K562 (cell line): ENCODE measurements at regions not wholly inside any gene's neighbourhood (a gene's known extent, or its start where the extent isn't known, plus 50 kb on each side); places are given as distances from the start of the nearest gene placed in this dataset.

ENCODE experiments used
- ATAC-seq: fragments of 200-7000 bp; cut with Tn5 transposase; 3 replicates; pipeline ENCODE4 v1.9.1; 2020; ENCODE audit warnings: moderate library complexity
- BruUV-seq: library from RNA; stranded (reverse); fragments of 400-500 nt; replicated peaks from 2 replicates; lab custom pipeline; 2021; lab: Mats Ljungman, UMichigan
- CTCF ChIA-PET: fragments of 300-600 bp; formaldehyde crosslinking; extraction: SDS; loops from one replicate; lab custom pipeline; 2021; ENCODE audit warnings: low intra/inter-chr PET ratio; lab: Yijun Ruan, JAX
- POLR2A ChIA-PET: fragments of 300-600, 350-650 bp; sonication (Branson Sonifier 250); formaldehyde crosslinking; extraction: SDS; loops from one replicate; lab custom pipeline; 2021; ENCODE audit warnings: antibody characterized with exemption, inconsistent platforms; lab: Yijun Ruan, JAX
- DNase-seq, 4 experiments: peaks; one replicate each; pipeline versions ENCODE4 v3.0.0 to v3.0.0-alpha.2; 2011 to 2018; ENCODE audit warnings: low spot score in 3 of 4, mixed read lengths in 3 of 4; ENCODE audit errors: extremely low read depth in 1 of 4
- FAIRE-seq: peaks from 2 replicates; lab custom pipeline; 2011; peaks lifted over from hg19 to GRCh38; lab: Jason Lieb, UNC
- H2AFZ ChIP-seq: 2 replicates; pipeline ENCODE4 v1.6.0; 2011; ENCODE audit warnings: low read depth, low read length, control low read depth, inconsistent platforms
- H3K27ac ChIP-seq: fragments of 200-600 bp; 3 replicates; pipeline ENCODE4 v1.8.0; 2011; ENCODE audit warnings: low read depth, mild to moderate bottlenecking, control low read depth, inconsistent platforms, low read length, moderate library complexity, mixed read lengths; ENCODE audit errors: extremely low read depth
- H3K27me3 ChIP-seq, 2 experiments: fragments of 300-600 bp in 1 of 2; 2 replicates in 1 of 2; 3 replicates in 1 of 2; pipeline versions ENCODE4 v1.6.0 to v1.8.0; 2011; ENCODE audit warnings: inconsistent platforms in 2 of 2, low read length in 2 of 2, mild to moderate bottlenecking in 1 of 2, mixed read lengths in 1 of 2, moderate library complexity in 1 of 2; ENCODE audit not compliant: control insufficient read depth in 2 of 2, insufficient read depth in 2 of 2
- H3K36me3 ChIP-seq: fragments of 300-600 bp; 3 replicates; pipeline ENCODE4 v1.8.0; 2011; ENCODE audit warnings: mild to moderate bottlenecking, low read length, inconsistent platforms; ENCODE audit not compliant: control insufficient read depth, insufficient read depth
- H3K4me1 ChIP-seq, 2 experiments: fragments of 200-600 bp in 1 of 2; replicated peaks in 1 of 2; 2 replicates in 1 of 2; 3 replicates in 1 of 2; pipeline versions ENCODE4 v1.5.1 to v1.8.0; 2011; ENCODE audit warnings: inconsistent platforms in 2 of 2, low read length in 2 of 2, mild to moderate bottlenecking in 1 of 2, mixed read lengths in 1 of 2, moderate library complexity in 1 of 2; ENCODE audit not compliant: control insufficient read depth in 2 of 2, insufficient read depth in 2 of 2
- H3K4me2 ChIP-seq: 2 replicates; pipeline ENCODE4 v1.6.1; 2011; ENCODE audit warnings: low read length, control low read depth, inconsistent platforms, mixed read lengths; ENCODE audit not compliant: insufficient read depth
- H3K4me3 ChIP-seq: fragments of 200-600 bp; sonication (generic), shearing (Covaris generic); 2 replicates; pipeline ENCODE4 v1.5.1; 2016; ENCODE audit warnings: control low read depth, inconsistent platforms
- H3K79me2 ChIP-seq: fragments of 200-600 bp; 3 replicates; pipeline ENCODE4 v1.8.0; 2011; ENCODE audit warnings: low read length, inconsistent platforms; ENCODE audit not compliant: control insufficient read depth, insufficient read depth
- H3K9ac ChIP-seq, 2 experiments: 2 replicates each; pipeline versions ENCODE4 v1.6.0 to v1.6.1; 2011; ENCODE audit warnings: low read depth in 2 of 2, low read length in 2 of 2, control low read depth in 1 of 2, inconsistent platforms in 1 of 2, mild to moderate bottlenecking in 1 of 2, mixed read lengths in 1 of 2; ENCODE audit not compliant: insufficient read depth in 1 of 2
- H3K9me1 ChIP-seq: one replicate; pipeline ENCODE4 v1.6.0; 2011; ENCODE audit warnings: inconsistent platforms, mild to moderate bottlenecking, low read length, moderate library complexity; ENCODE audit not compliant: control insufficient read depth, insufficient read depth
- H3K9me3 ChIP-seq: replicated peaks from 2 replicates; pipeline ENCODE4 v1.5.1; 2011; ENCODE audit warnings: low read depth, low read length, inconsistent platforms; ENCODE audit not compliant: control insufficient read depth, insufficient read depth
- H4K20me1 ChIP-seq: replicated peaks from 2 replicates; pipeline ENCODE4 v1.6.1; 2011; ENCODE audit warnings: low read length, inconsistent platforms, mixed read lengths; ENCODE audit not compliant: control insufficient read depth, insufficient read depth
- BRD4 ChIP-seq: fragments of 200-600 bp; sonication (generic); IDR thresholded peaks from 2 replicates; pipeline ENCODE4 v1.6.1; 2017; ENCODE audit warnings: inconsistent platforms
- DDX20 ChIP-seq: fragments of 450-650 bp; IDR thresholded peaks from 2 replicates; pipeline ENCODE4 v1.6.1; 2016; ENCODE audit warnings: missing genetic modification characterization, low read depth, mild to moderate bottlenecking, missing compliant biosample characterization, moderate library complexity
- ELF2 ChIP-seq: fragments of 250-450 bp; sonication (Bioruptor Pico); IDR thresholded peaks from 2 replicates; pipeline ENCODE4 v1.5.0; 2021; ENCODE audit warnings: mild to moderate bottlenecking
- HOMEZ ChIP-seq: fragments of 250-450 bp; sonication (Bioruptor Pico); IDR thresholded peaks from 2 replicates; pipeline ENCODE4 v1.4.0; 2020; ENCODE audit warnings: mild to moderate bottlenecking, moderate library complexity
- IRF9 ChIP-seq: fragments of 450-650 bp; IDR thresholded peaks from 2 replicates; pipeline ENCODE4 v1.6.1; 2016; ENCODE audit warnings: missing biosample characterization, missing genetic modification characterization
- MCM3 ChIP-seq: fragments of 450-650 bp; IDR thresholded peaks from 2 replicates; pipeline ENCODE4 v1.6.1; 2016
- NBN ChIP-seq: fragments of 450-650 bp; IDR thresholded peaks from 2 replicates; pipeline ENCODE4 v1.6.1; 2016; ENCODE audit warnings: low read depth, mild to moderate bottlenecking
- NR2F6 ChIP-seq: fragments of 450-650 bp; formaldehyde crosslinking; IDR thresholded peaks from 2 replicates; pipeline ENCODE4 v1.4.0; 2020; ENCODE audit warnings: mild to moderate bottlenecking
- SLC30A9 ChIP-seq: fragments of 250-450 bp; sonication (Bioruptor Pico); IDR thresholded peaks from 2 replicates; pipeline ENCODE4 v1.8.0; 2022; ENCODE audit warnings: mild to moderate bottlenecking, moderate library complexity
- TCF7L2 ChIP-seq: fragments of 150-350 bp; IDR thresholded peaks from 2 replicates; pipeline ENCODE4 v1.6.1; 2016; ENCODE audit warnings: low read depth, mild to moderate bottlenecking, low read length, moderate library complexity
- VEZF1 ChIP-seq: fragments of 200-800 bp; sonication (Bioruptor generic); IDR thresholded peaks from 2 replicates; pipeline ENCODE4 v1.6.1; 2017; ENCODE audit warnings: missing genetic modification characterization, missing compliant biosample characterization
- ZFP30 ChIP-seq: fragments of 250-450 bp; sonication (Bioruptor Pico); IDR thresholded peaks from 2 replicates; pipeline ENCODE4 v1.8.0; 2022; ENCODE audit warnings: moderate library complexity, mild to moderate bottlenecking, inconsistent platforms, borderline replicate concordance
- ZNF175 ChIP-seq: fragments of 200-800 bp; sonication (Bioruptor generic); IDR thresholded peaks from 2 replicates; pipeline ENCODE4 v1.6.1; 2016; ENCODE audit warnings: low read depth, mild to moderate bottlenecking, missing genetic modification characterization, missing compliant biosample characterization
- ZNF274 ChIP-seq: IDR thresholded peaks from 2 replicates; pipeline ENCODE4 v1.6.1; 2011; ENCODE audit warnings: low read depth, mild to moderate bottlenecking, low read length, moderate library complexity, borderline replicate concordance
- ZNF316 ChIP-seq: fragments of 450-650 bp; IDR thresholded peaks from 2 replicates; pipeline ENCODE4 v1.6.1; 2016
- ZNF696 ChIP-seq: fragments of 250-450 bp; sonication (Bioruptor Pico); conservative IDR thresholded peaks from 2 replicates; pipeline ENCODE4 v1.4.0; 2020; ENCODE audit warnings: mild to moderate bottlenecking, moderate library complexity
- WGBS: fragments of 100-300 bp; shearing (Covaris generic); methylation state at CpG from one replicate; pipeline ENCODE4 v1.1.6; 2016; ENCODE audit warnings: low coverage, mixed read lengths; ENCODE audit not compliant: insufficient coverage; ENCODE audit errors: missing lambda C conversion rate; 5-methylcytosine and 5-hydroxymethylcytosine counted together
- in situ Hi-C: fragments of 300-500 bp; cut with MboI; formaldehyde crosslinking; loops from 4 replicates; pipeline ENCODE4 v1.15.0; 2018; ENCODE audit warnings: inconsistent platforms, mixed read lengths
- intact Hi-C: fragments of 100-400 bp; cut with micrococcal nuclease; formaldehyde crosslinking; loops from 2 replicates; pipeline ENCODE4 v1.14.2; 2022

DNA sequence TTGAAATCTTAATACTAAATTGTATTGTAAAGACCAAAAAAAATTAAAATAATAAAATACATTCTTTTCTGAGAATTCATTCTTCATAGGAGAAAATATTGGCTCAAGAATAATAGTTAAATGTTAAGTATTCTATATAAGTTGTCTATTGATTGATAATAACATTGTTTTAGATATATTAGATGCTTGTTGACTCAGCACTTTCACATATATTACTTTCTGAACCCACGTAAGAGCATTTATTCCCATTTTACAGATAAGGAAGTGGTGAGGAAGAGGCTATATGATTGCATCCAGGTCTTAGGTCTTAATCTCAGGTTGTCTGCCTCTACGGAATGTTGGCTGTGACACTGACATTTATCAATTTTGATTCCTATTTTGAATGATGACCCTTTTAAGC lies 898.8 kb downstream of the TTLL7 start:
- ATAC-seq = no peak
- in situ Hi-C loops = no loop called here
- Histone ChIP-seq H3K4me3 (no peak overlapping the region), H3K9me1 (no peaks in the 10 kb centered on the region), H4K20me1 (no peaks in the 10 kb centered on the region), H3K9me3 (no peaks in the 10 kb centered on the region), H3K4me2 (no peak overlapping the region)
- DNase-seq = no peak
- intact Hi-C loops = no loop called here
- 3% methylated on average over 2 of the region's 2 CpGs for WGBS
- CTCF ChIA-PET = no interaction called here
- TF ChIP-seq IRF9 = no peak
- TF ChIP-seq NR2F6 = no peak
- peak; percentile 54 for TF ChIP-seq ZNF316
- TF ChIP-seq SLC30A9 (CRISPR knock-in tag) = no peak
- TF ChIP-seq DDX20 (tag) = no peak
- no peak for TF ChIP-seq ZNF274
- TF ChIP-seq, all 486 proteins: peak for 1
- H3K36me3 ChIP-seq = no peaks in the 10 kb centered on the region
- no peak overlapping the region for H3K27ac ChIP-seq
- no peaks in the 10 kb centered on the region for H3K4me1 ChIP-seq
- FAIRE-seq = no peak
- H3K27me3 ChIP-seq = no peaks in the 10 kb centered on the region
- POLR2A ChIA-PET = no interaction called here
- H3K9ac ChIP-seq = no peak overlapping the region
- no TSS peak for BruUV-seq
- no peaks in the 10 kb centered on the region for H3K79me2 ChIP-seq
- H2AFZ ChIP-seq = no peak overlapping the region

DNA sequence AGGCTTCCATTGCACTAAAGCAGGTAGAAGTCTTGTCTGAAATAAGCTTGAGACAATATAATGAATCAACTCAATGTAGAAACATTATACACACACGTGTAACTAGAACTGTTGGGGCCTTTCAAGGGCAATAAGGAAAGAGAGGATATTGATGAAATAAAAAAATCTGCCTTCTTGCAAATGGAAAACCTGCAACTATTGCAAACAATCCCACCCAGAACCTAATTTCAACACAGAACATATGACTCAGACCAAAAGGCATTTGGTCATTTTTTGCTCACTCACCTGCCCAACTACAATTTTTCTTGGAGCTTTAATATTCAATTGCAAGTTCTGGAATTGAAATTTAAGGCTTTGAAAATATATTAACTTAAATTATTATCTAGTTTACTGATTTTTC lies 900.1 kb downstream of the TTLL7 start:
- POLR2A ChIA-PET = no interaction called here
- CTCF ChIA-PET = no interaction called here
- in situ Hi-C loops (no loop called here), intact Hi-C loops (no loop called here)
- DNase-seq (no peak), FAIRE-seq (no peak), ATAC-seq (no peak)
- no peaks in the 10 kb centered on the region for H3K36me3 ChIP-seq
- no peaks in the 10 kb centered on the region for H3K27me3 ChIP-seq
- H3K4me1 ChIP-seq = no peaks in the 10 kb centered on the region
- no peak overlapping the region for H3K4me2 ChIP-seq
- H3K9ac ChIP-seq = no peak overlapping the region
- no peak overlapping the region for H2AFZ ChIP-seq
- no peaks in the 10 kb centered on the region for H3K9me1 ChIP-seq
- H3K27ac ChIP-seq = no peak overlapping the region
- 0% methylated on average over 1 of the region's 1 CpG for WGBS
- H3K9me3 ChIP-seq = no peaks in the 10 kb centered on the region
- no peaks in the 10 kb centered on the region for H4K20me1 ChIP-seq
- no peak overlapping the region for H3K4me3 ChIP-seq
- no TSS peak for BruUV-seq
- no peaks in the 10 kb centered on the region for H3K79me2 ChIP-seq
- TF ChIP-seq ELF2 (CRISPR knock-in tag) (no peak), MCM3 (no peak), BRD4 (no peak), HOMEZ (no peak), NBN (no peak), ZNF696 (no peak), ZNF175 (no peak), TCF7L2 (no peak), VEZF1 (CRISPR knock-in tag) (no peak), ZFP30 (CRISPR knock-in tag) (no peak)
